Naive thymus-derived CD8-positive, alpha-beta T cell (primary cell): ENCODE measurements at regions not wholly inside any gene's neighbourhood (a gene's known extent, or its start where the extent isn't known, plus 50 kb on each side); places are given as distances from the start of the nearest gene placed in this dataset.
"Not testable (repeated sequence)": the region's sequence is repeated elsewhere in the genome, so short reads cannot be mapped to it uniquely, and the experiment has no call there.

ENCODE experiments used
- ATAC-seq, 2 donors: fragments of 150-1000 bp; cut with Tn5 transposase in 1 of 2; sonication (Bioruptor Pico), chemical (Tn5 transposase) in 1 of 2; 1 replicate in 1 of 2; 2 replicates in 1 of 2; pipeline ENCODE4 v1.10.0; 2021; ENCODE audit warnings: mild to moderate bottlenecking in 2 of 2, moderate library complexity in 2 of 2
- POLR2A ChIA-PET: fragments of 350-600 bp; sonication (Branson Sonifier 250); formaldehyde crosslinking; loops from one replicate; lab custom pipeline; 2021; ENCODE audit warnings: antibody characterized with exemption; lab: Charles Lee
- DNase-seq, 10 donors: peaks; one replicate each; pipeline versions ENCODE4 v3.0.0 to v3.0.0-alpha.2; 2020 to 2022
- H3K27ac Mint-ChIP-seq, 10 donors: one replicate each; pipeline ENCODE4 v1.8.0; 2020 to 2022; ENCODE audit warnings: mild to moderate bottlenecking in 10 of 10, mixed read lengths in 10 of 10, moderate library complexity in 4 of 10, inconsistent platforms in 1 of 10
- H3K27me3 Mint-ChIP-seq, 5 donors: one replicate each; pipeline ENCODE4 v1.8.0; 2021 to 2022; ENCODE audit warnings: mixed read lengths in 5 of 5
- H3K36me3 Mint-ChIP-seq, 3 donors: one replicate each; pipeline ENCODE4 v1.8.0; 2020 to 2022; ENCODE audit warnings: mixed read lengths in 3 of 3, mild to moderate bottlenecking in 2 of 3, inconsistent platforms in 1 of 3
- H3K4me1 Mint-ChIP-seq, 4 donors: one replicate each; pipeline ENCODE4 v1.8.0; 2021 to 2022; ENCODE audit warnings: mixed read lengths in 4 of 4
- H3K4me3 Mint-ChIP-seq, 10 donors: one replicate each; pipeline ENCODE4 v1.8.0; 2020 to 2022; ENCODE audit warnings: mild to moderate bottlenecking in 10 of 10, mixed read lengths in 10 of 10, moderate library complexity in 6 of 10, inconsistent platforms in 1 of 10
- H3K9me3 Mint-ChIP-seq, 9 donors: one replicate each; pipeline ENCODE4 v1.8.0; 2020 to 2022; ENCODE audit warnings: mixed read lengths in 9 of 9, mild to moderate bottlenecking in 3 of 9, inconsistent platforms in 1 of 9, moderate library complexity in 1 of 9

DNA sequence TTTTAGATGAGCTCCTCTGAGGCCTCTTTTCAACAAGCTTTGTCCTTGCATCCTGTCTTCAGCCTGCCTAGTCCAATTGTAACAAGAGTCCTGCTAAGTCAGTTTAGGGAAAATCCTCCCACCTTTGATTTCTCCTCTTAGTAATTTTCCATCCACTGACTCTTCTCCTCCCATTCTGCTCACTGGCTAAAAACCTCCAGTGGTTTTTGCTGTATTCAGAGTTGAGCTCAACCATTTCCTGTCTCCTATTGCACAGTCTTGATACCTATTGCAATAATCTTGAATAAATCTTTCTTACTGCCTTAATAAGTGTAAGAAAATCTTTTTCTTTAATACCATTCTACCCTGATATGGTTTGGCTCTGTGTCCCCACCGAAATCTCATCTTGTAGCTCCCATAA lies 117.8 kb upstream of the ENPP6 start:
- ATAC-seq (no peak), DNase-seq (no peak)
- Mint-ChIP-seq H3K9me3 (peaks cover 0 to 22% (median 12%) of the 10 kb centered on the region in 9 donors), H3K27me3 (no peaks in the 10 kb centered on the region), H3K36me3 (peaks cover 0 to 12% (median 10%) of the 10 kb centered on the region in 3 donors), H3K4me3 (no peak overlapping the region), H3K27ac (peak overlapping the region in 2 of 10 donors; percentile 0 to 3), H3K4me1 (peaks cover 1 to 40% (median 12%) of the 10 kb centered on the region in 4 donors)
- POLR2A ChIA-PET: interaction anchor here (0.7 kb wide), 1 partner anchor 782 kb away, joined by 4 read pairs; no protein-coding TSS in a partner anchor

DNA sequence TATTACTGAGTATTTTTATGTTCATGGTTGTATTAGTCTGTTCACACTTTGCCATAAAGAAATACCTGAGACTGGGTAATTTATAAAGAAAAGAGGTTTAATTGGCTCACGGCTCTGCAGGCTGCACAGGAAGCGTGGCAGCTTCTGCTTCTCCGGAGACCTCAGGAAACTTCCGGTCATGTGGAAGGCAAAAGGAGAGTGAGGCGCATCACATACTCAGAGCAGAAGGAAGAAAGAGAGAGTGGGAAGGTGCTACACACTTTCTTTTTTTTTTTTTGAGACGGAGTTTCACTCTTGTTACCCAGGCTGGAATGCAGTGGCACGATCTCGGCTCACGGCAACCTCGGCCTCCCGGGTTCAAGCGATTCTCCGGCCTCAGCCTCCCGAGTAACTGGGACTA lies 115.8 kb upstream of the ENPP6 start:
- H3K27ac Mint-ChIP-seq, POLR2A ChIA-PET, ATAC-seq: not testable (repeated sequence)

DNA sequence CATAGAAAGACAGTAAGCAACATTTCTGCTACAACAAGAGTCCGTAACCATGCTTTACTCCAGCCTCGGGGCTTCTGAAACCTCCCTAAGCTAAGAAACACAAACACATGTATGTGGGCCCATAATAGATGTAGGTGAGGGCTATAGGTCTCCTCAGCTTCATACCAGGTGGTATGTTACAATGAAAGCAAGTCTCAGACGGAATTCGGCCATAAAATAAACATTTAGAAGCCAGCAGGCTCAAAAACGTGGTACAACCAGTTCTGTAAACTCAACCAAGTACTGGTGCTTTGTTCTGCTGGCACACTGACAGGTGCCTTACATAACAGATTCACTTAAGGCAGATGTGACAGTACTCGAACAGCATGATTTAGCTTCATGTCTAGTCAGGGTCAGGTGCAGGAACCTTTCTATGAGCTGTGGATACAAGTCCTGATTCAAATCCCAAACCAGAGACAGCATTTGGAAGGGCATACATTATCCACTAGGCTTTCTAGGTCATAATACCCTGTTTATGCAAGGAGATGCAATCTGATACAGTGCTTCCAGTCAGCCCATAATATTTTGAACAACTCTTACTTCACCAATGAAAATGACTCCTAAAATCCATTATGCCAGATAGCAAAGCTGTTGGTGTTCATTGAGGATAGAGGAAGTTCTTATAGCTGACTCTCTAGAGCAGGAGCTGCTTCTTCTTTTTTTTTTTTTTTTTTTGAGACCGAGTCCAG lies 113.8 kb upstream of the ENPP6 start:
- POLR2A ChIA-PET: interaction anchor here (1.4 kb wide), 1 partner anchor 67 kb away, joined by 3 read pairs; no protein-coding TSS in a partner anchor
- Mint-ChIP-seq H3K27ac (peak overlapping the region in 1 of 10 donors; percentile 36), H3K36me3 (no peaks in the 10 kb centered on the region), H3K4me3 (no peak overlapping the region), H3K4me1 (peaks cover 3 to 70% (median 17%) of the 10 kb centered on the region in 4 donors), H3K9me3 (peaks cover 0 to 2% (median 0%) of the 10 kb centered on the region in 9 donors), H3K27me3 (no peaks in the 10 kb centered on the region)
- no peak for ATAC-seq
- no peak for DNase-seq

More for the DNA sequence above, 115.8 kb upstream of the ENPP6 start:
- Mint-ChIP-seq H3K9me3 (peaks cover 0 to 18% (median 9%) of the 10 kb centered on the region in 9 donors), H3K4me1 (peaks cover 2 to 60% (median 13%) of the 10 kb centered on the region in 4 donors)
- not testable (repeated sequence) for H3K36me3 Mint-ChIP-seq, H3K4me3 Mint-ChIP-seq, DNase-seq, H3K27me3 Mint-ChIP-seq

DNA sequence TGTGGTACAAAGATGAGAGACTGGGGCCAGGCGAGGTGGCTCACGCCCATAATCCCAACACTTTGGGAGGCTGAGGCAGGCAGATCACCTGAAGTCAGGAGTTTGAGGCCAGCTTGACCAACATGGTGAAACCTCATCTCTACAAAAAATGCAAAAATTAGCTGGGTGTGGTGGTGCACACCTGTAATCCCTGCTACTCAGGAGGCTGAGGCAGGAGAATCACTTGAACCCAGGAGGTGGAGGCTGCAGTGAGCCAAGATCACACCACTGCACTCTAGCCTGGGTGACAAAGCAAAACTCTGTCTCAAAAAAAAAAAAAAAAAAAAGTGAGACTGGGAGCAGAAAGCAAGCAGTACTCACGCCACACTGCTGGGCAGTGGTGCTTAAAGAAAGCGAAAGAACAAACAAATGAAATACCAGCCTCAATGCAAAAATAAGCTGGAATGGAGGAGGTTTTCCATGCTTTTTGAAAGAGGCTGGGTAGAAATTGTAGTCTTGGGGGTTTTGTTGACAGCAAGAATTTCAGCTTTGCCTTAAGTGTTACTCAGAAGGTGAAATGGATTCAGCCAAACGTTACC lies 112.9 kb upstream of the ENPP6 start:
- peak overlapping the region in 2 of 10 donors; percentile 51 to 83 for H3K27ac Mint-ChIP-seq
- not testable (repeated sequence) for H3K36me3 Mint-ChIP-seq
- POLR2A ChIA-PET: interaction anchor here (1.4 kb wide), 1 partner anchor 66 kb away, joined by 3 read pairs; no protein-coding TSS in a partner anchor

DNA sequence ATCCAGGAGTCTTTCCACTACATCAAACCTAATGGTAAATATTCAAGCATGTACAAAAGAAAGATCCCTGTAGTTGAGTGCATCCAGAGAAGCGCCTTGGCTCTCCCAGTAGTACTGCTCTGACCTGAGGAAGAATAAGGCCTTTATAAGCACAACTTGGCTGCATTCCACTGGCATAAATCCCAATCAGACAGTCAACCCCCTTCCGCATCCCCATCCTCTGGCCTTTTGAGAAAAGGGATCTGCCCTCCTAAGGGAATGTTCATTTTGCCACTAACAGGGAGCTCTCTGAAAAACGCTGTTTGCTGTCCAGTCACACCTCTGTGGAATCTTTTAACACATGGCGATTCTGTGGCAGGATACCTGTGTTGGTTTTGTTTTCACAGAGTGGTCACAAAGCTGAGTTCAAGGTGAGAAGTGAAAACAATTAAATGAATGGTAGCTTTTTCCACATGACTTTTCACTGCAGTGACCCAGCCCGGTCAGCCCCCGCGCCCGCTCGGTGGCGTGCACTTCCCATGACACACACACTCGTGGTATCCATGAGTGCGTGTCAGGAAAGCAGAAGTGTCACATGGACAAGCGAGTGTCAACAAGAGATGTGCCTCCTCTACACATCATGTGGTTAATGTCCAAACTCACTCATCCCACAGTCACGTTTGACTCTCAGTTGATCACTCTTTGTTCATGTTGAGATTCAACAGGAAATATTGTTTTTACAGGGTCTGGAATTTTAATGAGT lies 112.2 kb upstream of the ENPP6 start:
- POLR2A ChIA-PET: no interaction called here
- ATAC-seq: peak in 1 of 2 donors; percentile 35
- DNase-seq: peak in 1 of 10 donors; percentile 37

More for the DNA sequence above, 112.9 kb upstream of the ENPP6 start:
- not testable (repeated sequence) for H3K27me3 Mint-ChIP-seq, DNase-seq, H3K4me3 Mint-ChIP-seq, H3K9me3 Mint-ChIP-seq, ATAC-seq
- H3K4me1 Mint-ChIP-seq: peaks cover 3 to 66% (median 13%) of the 10 kb centered on the region in 4 donors

DNA sequence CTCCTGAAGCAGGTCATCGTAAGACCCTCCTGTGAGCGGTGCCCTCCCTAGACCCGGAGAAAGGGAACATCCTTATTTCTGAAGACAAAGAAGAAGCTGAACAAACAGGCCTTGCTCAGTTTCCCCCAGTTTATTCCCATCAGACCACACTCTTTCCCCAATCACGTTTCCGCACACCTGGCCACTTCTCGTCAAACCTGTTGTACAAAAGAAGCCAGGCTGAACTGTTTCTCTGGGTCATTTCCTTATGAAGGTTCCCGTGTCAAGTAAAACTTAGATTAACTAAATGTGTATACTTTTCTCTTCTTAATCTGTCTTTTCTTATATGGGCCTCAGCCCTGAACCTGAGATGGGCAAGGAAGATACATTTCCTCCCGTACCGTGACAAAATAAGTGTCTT lies 111.6 kb upstream of the ENPP6 start:
- Mint-ChIP-seq H3K27me3 (no peaks in the 10 kb centered on the region), H3K4me1 (peaks cover 2 to 58% (median 8%) of the 10 kb centered on the region in 4 donors), H3K4me3 (no peak overlapping the region), H3K9me3 (no peaks in the 10 kb centered on the region), H3K27ac (peak overlapping the region in 1 of 10 donors; percentile 43), H3K36me3 (no peaks in the 10 kb centered on the region)
- POLR2A ChIA-PET: no interaction called here
- ATAC-seq (no peak), DNase-seq (no peak)

More for the DNA sequence above, 112.2 kb upstream of the ENPP6 start:
- Mint-ChIP-seq H3K9me3 (no peaks in the 10 kb centered on the region), H3K27ac (peak overlapping the region in 2 of 10 donors; percentile 51 to 83), H3K36me3 (no peaks in the 10 kb centered on the region), H3K4me1 (peaks cover 2 to 58% (median 8%) of the 10 kb centered on the region in 4 donors), H3K4me3 (peak overlapping the region in 1 of 10 donors; percentile 12), H3K27me3 (no peaks in the 10 kb centered on the region)

DNA sequence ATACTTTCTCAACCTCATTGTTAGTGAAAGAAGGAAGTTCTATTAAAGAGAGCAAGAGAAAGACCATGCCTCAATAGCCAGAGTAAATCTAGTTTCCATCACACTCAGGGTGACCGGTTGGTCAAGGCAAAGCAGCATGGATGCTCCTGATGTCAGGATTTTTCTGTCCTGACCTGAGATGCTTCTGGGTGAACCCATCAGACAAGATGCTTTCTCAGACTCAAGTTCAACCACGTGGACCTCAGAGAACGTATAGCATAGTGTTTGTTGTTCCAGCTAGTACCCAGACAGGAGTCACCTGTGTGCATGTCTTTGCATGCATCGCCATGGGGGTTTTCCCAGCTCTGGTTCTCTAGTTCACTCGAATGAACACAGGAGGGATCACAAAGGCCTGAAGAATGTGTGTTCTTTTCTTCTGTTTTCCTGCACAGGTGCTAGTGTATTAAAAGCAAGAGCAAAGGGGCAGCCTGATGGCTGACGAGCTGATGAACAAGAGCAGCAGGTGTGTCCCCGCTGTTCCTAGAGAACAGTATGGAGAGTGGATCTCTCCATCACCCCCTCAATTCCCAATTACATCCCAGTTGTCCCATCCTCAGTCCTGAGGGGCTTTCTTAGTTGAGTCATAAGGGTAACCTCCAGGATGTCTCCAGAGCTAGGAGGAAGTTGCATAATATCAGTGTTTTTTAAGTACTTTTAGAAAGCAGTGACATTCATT lies 110.5 kb upstream of the ENPP6 start:
- peak in 1 of 10 donors; percentile 38 for DNase-seq

DNA sequence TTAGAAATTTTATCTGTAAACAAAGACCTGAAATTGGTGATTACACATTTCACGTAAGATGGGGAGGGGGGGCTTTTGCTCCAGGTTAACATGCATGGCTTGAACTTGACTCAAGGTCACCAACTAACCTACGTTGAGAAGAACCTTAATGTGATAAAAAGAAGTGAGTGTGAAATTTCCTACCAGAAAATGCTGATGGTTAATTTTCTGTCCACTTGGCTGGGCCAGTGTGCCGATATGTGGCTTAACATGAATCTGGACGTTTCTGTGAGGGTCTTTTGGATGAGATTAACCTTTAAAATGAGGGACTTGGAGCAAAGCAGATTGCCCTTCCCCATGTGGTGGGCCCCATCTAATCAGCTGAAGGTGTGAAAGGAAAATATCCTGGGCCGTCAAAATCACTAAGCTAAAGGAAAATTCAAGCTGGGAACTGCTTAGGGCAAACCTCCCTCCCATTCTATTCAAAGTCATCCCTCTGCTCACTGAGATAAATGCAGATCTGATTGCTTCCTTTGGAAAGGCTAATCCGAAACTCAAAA lies 107.3 kb upstream of the ENPP6 start:
- Mint-ChIP-seq H3K4me3 (no peak overlapping the region), H3K4me1 (peaks cover 2 to 27% (median 8%) of the 10 kb centered on the region in 4 donors), H3K36me3 (no peaks in the 10 kb centered on the region), H3K27ac (no peak overlapping the region), H3K27me3 (no peaks in the 10 kb centered on the region), H3K9me3 (no peaks in the 10 kb centered on the region)
- ATAC-seq (no peak), DNase-seq (no peak)
- POLR2A ChIA-PET: no interaction called here

More for the DNA sequence above, 110.5 kb upstream of the ENPP6 start:
- no peaks in the 10 kb centered on the region for H3K36me3 Mint-ChIP-seq
- H3K27me3 Mint-ChIP-seq: no peaks in the 10 kb centered on the region
- peak; percentile 36 to 54 for ATAC-seq
- H3K27ac Mint-ChIP-seq: peak overlapping the region in 5 of 10 donors; percentile 32 to 78 (median 52)
- H3K4me1 Mint-ChIP-seq: peaks cover 2 to 53% (median 6%) of the 10 kb centered on the region in 4 donors
- no peaks in the 10 kb centered on the region for H3K9me3 Mint-ChIP-seq
- POLR2A ChIA-PET: interaction anchor here (0.6 to 1.1 kb wide), 2 partner anchors 14 to 219 kb away, joined by 3 read pairs; no protein-coding TSS in a partner anchor
- H3K4me3 Mint-ChIP-seq: peak overlapping the region in 1 of 10 donors; percentile 22

DNA sequence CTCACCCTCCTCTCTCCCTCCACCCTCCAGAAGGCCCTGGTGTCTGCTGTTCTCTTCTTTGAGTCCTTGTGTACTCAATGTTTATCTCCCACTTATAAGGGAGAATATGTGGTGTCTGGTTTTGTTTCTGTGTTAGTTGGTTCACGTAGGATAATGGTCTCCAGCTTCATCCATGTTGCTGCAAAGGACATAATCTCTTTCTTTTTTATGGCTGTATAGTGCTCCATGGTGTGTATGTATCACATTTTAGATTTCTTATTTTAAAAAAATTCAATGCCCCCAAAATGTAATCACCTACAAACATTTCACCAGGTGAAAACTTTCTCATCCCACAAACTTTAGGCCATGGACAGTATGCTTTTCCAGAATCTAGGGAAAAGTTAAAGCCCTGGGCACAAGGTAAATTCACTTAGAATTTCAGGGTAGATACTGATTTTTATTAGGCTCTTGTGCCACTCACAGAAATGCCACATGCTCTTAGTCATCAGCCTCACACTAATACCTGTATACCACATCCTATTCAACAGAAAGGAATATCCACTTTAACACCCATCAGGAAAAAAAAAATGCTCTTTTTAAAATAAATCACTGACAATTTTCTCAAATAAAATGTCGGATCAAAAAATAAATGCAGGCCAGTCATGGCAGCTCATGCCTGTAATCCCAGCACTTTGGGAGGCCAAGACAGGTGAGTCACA lies 104.8 kb upstream of the ENPP6 start:
- no peaks in the 10 kb centered on the region for H3K36me3 Mint-ChIP-seq
- H3K27me3 Mint-ChIP-seq: no peaks in the 10 kb centered on the region
- peaks cover 5 to 13% (median 10%) of the 10 kb centered on the region in 4 donors for H3K4me1 Mint-ChIP-seq
- no peak for ATAC-seq
- DNase-seq: no peak
- H3K27ac Mint-ChIP-seq: no peak overlapping the region
- no peaks in the 10 kb centered on the region for H3K9me3 Mint-ChIP-seq
- H3K4me3 Mint-ChIP-seq: peak overlapping the region in 1 of 10 donors; percentile 37
- POLR2A ChIA-PET: no interaction called here

DNA sequence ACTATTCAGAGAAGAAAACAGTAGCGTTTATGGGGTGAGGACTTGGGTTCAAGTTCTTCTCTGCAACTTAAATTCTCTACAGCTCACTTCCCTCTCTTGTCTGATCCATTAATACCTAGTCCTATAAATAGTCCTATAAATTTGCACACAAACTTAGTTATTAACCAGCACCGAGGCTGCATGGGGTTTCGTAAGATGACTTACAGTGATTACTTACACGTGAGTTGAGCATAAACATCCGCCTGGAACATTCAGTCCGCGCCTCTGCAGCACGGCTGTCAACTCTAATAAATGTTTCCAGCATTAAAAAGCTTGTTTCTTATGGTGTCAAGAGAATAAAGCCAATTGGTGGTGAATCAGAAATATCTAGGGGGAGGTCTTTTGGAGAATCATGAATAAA lies 103.0 kb upstream of the ENPP6 start:
- no peaks in the 10 kb centered on the region for H3K36me3 Mint-ChIP-seq
- no peaks in the 10 kb centered on the region for H3K27me3 Mint-ChIP-seq
- ATAC-seq: no peak
- DNase-seq: no peak
- POLR2A ChIA-PET: no interaction called here
- H3K27ac Mint-ChIP-seq: no peak overlapping the region
- peaks cover 5 to 14% (median 10%) of the 10 kb centered on the region in 4 donors for H3K4me1 Mint-ChIP-seq
- no peaks in the 10 kb centered on the region for H3K9me3 Mint-ChIP-seq
- no peak overlapping the region for H3K4me3 Mint-ChIP-seq

DNA sequence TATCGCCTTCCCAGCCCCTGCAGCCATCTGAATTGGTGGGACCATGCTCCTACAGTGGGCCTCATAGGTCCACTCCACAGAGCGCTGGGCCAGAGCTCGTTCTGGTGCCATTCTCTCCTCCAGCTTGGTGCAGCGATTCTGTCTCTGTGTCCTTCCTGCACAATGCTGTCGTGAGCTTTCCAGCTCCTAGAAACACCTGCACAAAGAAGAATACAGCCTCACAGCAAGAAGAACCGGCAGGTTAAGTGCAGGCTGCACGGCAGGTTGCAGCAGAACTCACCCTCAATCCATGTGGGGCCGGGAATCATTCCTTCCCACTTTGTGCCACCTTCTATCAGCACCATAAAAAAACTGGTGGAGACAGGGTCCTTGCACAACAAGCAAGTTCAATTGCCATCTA lies 101.2 kb upstream of the ENPP6 start:
- H3K9me3 Mint-ChIP-seq: no peaks in the 10 kb centered on the region
- ATAC-seq: no peak

More for the DNA sequence above, 101.2 kb upstream of the ENPP6 start:
- no peak for DNase-seq
- Mint-ChIP-seq H3K4me3 (no peak overlapping the region), H3K4me1 (peaks cover 9 to 25% (median 17%) of the 10 kb centered on the region in 4 donors), H3K27ac (peak overlapping the region in 3 of 10 donors; percentile 43 to 64 (median 57)), H3K36me3 (no peaks in the 10 kb centered on the region), H3K27me3 (no peaks in the 10 kb centered on the region)
- POLR2A ChIA-PET: no interaction called here
